ENCODE measurements at regions not wholly inside any gene's neighbourhood (a gene's known extent, or its start where the extent isn't known, plus 50 kb on each side); places are given as distances from the start of the nearest gene placed in this dataset.

DNA sequence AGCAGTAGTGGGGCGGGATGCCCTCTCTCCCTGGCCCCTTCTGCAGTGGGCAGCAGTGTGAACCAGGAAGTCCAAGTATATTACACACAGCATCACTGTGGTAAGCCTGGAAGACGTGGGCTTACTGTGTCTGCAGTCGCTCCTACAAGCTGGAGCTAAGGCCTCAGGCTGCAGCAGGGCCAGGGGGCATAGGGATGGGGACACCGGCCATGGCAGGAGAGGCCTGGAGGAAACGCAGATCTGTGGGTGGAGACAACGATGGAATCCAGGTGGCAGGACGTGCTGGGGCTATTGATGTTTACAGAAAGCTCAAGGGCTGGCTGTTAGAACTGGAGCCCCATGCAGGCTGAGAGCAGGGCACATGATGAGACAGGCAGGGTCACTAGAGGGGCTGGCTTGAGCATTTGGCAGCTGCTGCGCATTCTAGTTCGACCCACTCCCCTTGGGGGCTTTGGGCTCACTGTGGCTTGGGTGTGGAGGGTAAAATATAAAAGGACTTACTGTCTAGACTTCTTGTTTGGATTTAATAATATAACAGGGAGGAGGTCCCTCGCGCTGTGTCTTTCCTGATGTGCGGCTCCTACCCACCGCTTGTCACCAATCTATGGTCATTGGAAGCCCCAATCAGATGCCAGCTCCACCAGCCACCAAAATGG lies 539.5 kb downstream of the TBC1D22A start:
- TF ChIP-seq, protein P1, sequence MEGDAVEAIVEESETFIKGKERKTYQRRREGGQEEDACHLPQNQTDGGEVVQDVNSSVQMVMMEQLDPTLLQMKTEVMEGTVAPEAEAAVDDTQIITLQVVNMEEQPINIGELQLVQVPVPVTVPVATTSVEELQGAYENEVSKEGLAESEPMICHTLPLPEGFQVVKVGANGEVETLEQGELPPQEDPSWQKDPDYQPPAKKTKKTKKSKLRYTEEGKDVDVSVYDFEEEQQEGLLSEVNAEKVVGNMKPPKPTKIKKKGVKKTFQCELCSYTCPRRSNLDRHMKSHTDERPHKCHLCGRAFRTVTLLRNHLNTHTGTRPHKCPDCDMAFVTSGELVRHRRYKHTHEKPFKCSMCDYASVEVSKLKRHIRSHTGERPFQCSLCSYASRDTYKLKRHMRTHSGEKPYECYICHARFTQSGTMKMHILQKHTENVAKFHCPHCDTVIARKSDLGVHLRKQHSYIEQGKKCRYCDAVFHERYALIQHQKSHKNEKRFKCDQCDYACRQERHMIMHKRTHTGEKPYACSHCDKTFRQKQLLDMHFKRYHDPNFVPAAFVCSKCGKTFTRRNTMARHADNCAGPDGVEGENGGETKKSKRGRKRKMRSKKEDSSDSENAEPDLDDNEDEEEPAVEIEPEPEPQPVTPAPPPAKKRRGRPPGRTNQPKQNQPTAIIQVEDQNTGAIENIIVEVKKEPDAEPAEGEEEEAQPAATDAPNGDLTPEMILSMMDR (IDR thresholded peaks at IDR 0.05): no peak
- DNase-seq (ENCODE audit: low spot score) (no peak), ATAC-seq (ENCODE audit: low FRiP score) (no peak)

DNA sequence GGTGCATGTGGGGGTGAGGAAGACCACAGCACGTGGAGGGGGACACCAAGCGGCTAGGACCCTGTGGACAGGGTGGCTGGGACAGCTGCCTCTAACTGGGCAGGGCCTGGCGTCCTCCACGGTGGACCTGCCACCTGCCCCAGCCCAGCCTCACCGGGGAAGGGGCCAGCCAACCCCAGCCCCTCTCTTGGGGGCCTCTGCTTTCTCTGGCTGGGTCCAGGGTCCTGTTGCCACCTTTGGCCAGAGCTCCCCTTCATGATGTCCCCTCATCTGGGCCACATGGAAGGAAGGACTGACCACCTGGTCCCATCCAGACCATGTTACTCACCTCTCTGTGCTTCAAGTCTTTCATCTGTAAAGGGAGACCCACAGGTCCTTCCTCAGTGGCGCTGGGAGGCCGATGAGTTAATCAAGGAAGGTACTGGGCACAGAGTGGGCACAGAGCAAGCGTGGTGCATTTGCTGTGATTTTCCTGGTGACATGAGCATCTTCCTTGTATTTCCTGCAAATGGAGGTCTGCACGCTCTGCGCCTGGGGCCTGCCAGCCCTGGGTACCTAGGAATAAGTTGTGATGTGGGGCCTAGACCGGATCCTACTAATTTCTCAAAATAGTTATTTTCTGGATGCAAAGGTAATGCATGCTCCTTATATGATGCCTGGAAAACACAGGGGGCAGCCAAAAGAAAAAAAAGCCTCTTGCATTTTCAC lies 538.4 kb downstream of the TBC1D22A start:
- DNase-seq (ENCODE audit: low spot score): no peak
- no peak for ATAC-seq (ENCODE audit: low FRiP score)

GRCh38 chr22:47299863-47300697 lies 537.6 kb downstream of the TBC1D22A start:
- DNase-seq (ENCODE audit: low spot score) (no peak), ATAC-seq (ENCODE audit: low FRiP score) (no peak)
- TF ChIP-seq, protein P1 (IDR thresholded peaks at IDR 0.05): no peak

More for the DNA sequence above, 538.4 kb downstream of the TBC1D22A start:
- TF ChIP-seq, protein P1 (IDR thresholded peaks at IDR 0.05): no peak

- DNase-seq (ENCODE audit: low spot score): no peak
- TF ChIP-seq, protein P1 (IDR thresholded peaks at IDR 0.05): no peak
- no peak for ATAC-seq (ENCODE audit: low FRiP score)
Measured at GRCh38 chr22:47299211-47299862, 536.9 kb downstream of the TBC1D22A start.

DNA sequence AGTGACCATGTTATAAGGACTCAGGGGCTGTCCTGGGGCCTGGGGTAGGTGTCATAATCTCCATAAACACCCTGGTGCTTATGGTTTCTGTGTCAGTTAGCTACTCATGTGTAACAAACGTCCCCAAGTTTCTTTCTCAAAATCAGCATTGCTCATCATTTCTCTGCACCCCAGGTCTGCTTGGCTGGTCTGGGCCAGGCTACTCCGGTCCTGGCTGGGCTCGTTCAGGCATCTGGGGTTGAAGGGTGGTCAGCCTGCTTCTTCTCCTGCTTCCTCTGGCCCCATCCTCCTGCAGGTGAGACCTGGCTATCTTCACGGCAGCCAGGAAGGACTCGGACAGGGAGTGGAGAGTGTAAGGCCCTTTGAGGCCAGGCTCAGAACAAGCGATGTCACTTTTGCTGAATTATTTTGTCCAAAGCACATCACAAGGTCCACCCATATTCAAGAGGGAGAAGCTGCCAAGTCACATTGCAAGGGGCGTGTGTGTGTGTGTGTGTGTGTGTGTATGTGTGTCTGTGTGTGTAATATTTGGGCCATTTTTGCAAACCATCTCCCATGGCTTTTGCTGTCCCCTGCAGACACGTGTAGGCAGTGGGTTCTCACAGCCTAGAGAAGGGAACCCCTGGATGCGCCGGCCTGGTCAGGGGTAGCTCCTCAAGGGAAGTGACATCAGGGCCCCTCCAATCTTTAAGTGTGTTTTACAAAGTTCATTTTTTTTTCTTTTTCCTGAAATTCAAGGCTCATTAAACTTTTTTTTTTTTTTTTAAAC lies 535.8 kb downstream of the TBC1D22A start:
- ATAC-seq (ENCODE audit: low FRiP score) (no peak), DNase-seq (ENCODE audit: low spot score) (no peak)
- TF ChIP-seq, protein P1 (IDR thresholded peaks at IDR 0.05): no peak

All from omental fat pad (tissue), 3 donors.